IMR-90 (cell line): ENCODE measurements at regions not wholly inside any gene's neighbourhood (a gene's known extent, or its start where the extent isn't known, plus 50 kb on each side); places are given as distances from the start of the nearest gene placed in this dataset.

Experiments
- ATAC-seq: fragments of 200-7000 bp; cut with Tn5 transposase; 2 replicates; pipeline ENCODE4 v1.9.1; 2020; ENCODE audit warnings: low read depth, mild to moderate bottlenecking, moderate library complexity
- BruUV-seq: library from RNA; stranded (reverse); fragments of 400-500 nt; replicated peaks from 2 replicates; lab custom pipeline; 2021; lab: Mats Ljungman, UMichigan
- CTCF ChIA-PET: fragments of 300-600 bp; formaldehyde crosslinking; extraction: SDS; loops from one replicate; lab custom pipeline; 2021; ENCODE audit warnings: antibody characterized with exemption; lab: Yijun Ruan, JAX
- POLR2A ChIA-PET: fragments of 300-600 bp; sonication (Branson Sonifier 250); formaldehyde crosslinking; loops from one replicate; lab custom pipeline; 2022; ENCODE audit warnings: antibody characterized with exemption; ENCODE audit not compliant: unreplicated experiment; lab: Charles Lee
- DNase-seq: peaks from one replicate; pipeline ENCODE4 v3.0.0; 2013
- H2AFZ ChIP-seq: replicated peaks from 2 replicates; pipeline ENCODE3; 2013; ENCODE audit warnings: low read length, mild to moderate bottlenecking; ENCODE audit not compliant: poor library complexity
- H2AK5ac ChIP-seq: 2 replicates; pipeline ENCODE4 v1.6.1; 2013; ENCODE audit warnings: low read depth, low read length, inconsistent platforms
- H2AK9ac ChIP-seq: replicated peaks from 2 replicates; pipeline ENCODE3; 2013; ENCODE audit warnings: mild to moderate bottlenecking, low read depth, low read length, moderate library complexity; ENCODE audit not compliant: poor library complexity
- H2BK120ac ChIP-seq: 2 replicates; pipeline ENCODE4 v1.6.1; 2013; ENCODE audit warnings: low read depth, low read length, inconsistent platforms
- H2BK15ac ChIP-seq: 3 replicates; pipeline ENCODE4 v1.6.1; 2013; ENCODE audit warnings: low read depth, low read length, inconsistent platforms
- H2BK20ac ChIP-seq: 2 replicates; pipeline ENCODE4 v1.6.1; 2013; ENCODE audit warnings: low read depth, mild to moderate bottlenecking, inconsistent platforms, low read length, moderate library complexity
- H2BK5ac ChIP-seq: 2 replicates; pipeline ENCODE4 v1.6.1; 2013; ENCODE audit warnings: mild to moderate bottlenecking, low read depth, low read length, inconsistent platforms; ENCODE audit not compliant: poor library complexity, severe bottlenecking
- H3K14ac ChIP-seq: replicated peaks from 2 replicates; pipeline ENCODE4 v1.6.1; 2013; ENCODE audit warnings: low read depth, low read length, inconsistent platforms
- H3K18ac ChIP-seq: 2 replicates; pipeline ENCODE4 v1.6.1; 2013; ENCODE audit warnings: low read depth, low read length, control low read depth
- H3K23ac ChIP-seq: 2 replicates; pipeline ENCODE4 v1.6.1; 2013; ENCODE audit warnings: low read depth, low read length, inconsistent platforms
- H3K27ac ChIP-seq: 2 replicates; pipeline ENCODE4 v1.5.1; 2013; ENCODE audit warnings: mild to moderate bottlenecking, control low read depth, low read length; ENCODE audit not compliant: insufficient read depth
- H3K27me3 ChIP-seq: 2 replicates; pipeline ENCODE4 v1.6.1; 2013; ENCODE audit warnings: low read length; ENCODE audit not compliant: control insufficient read depth, insufficient read depth
- H3K36me3 ChIP-seq: 2 replicates; pipeline ENCODE4 v1.6.1; 2013; ENCODE audit warnings: low read length, mixed read lengths; ENCODE audit not compliant: control insufficient read depth, insufficient read depth
- H3K4ac ChIP-seq: 2 replicates; pipeline ENCODE4 v1.6.1; 2013; ENCODE audit warnings: low read depth, low read length, inconsistent platforms
- H3K4me1 ChIP-seq: 2 replicates; pipeline ENCODE4 v1.6.1; 2013; ENCODE audit warnings: low read length, mixed read lengths; ENCODE audit not compliant: control insufficient read depth, insufficient read depth
- H3K4me2 ChIP-seq: 2 replicates; pipeline ENCODE4 v1.6.1; 2013; ENCODE audit warnings: low read depth, mild to moderate bottlenecking, control low read depth, low read length, moderate library complexity
- H3K4me3 ChIP-seq: 2 replicates; pipeline ENCODE4 v1.5.1; 2013; ENCODE audit warnings: low read depth, mild to moderate bottlenecking, control low read depth, low read length, moderate library complexity; ENCODE audit not compliant: insufficient read depth
- H3K56ac ChIP-seq: 2 replicates; pipeline ENCODE4 v1.6.1; 2013; ENCODE audit warnings: low read length, inconsistent platforms; ENCODE audit not compliant: insufficient read depth; ENCODE audit errors: extremely low read depth
- H3K79me1 ChIP-seq, 2 experiments: 2 replicates each; pipeline ENCODE4 v1.6.1; 2013; ENCODE audit warnings: low read length in 2 of 2, inconsistent platforms in 1 of 2, low read depth in 1 of 2
- H3K9ac ChIP-seq: 2 replicates; pipeline ENCODE4 v1.6.1; 2013; ENCODE audit warnings: low read depth, low read length, control low read depth
- H3K9me1 ChIP-seq: 2 replicates; pipeline ENCODE4 v1.6.1; 2013; ENCODE audit warnings: low read length, inconsistent platforms; ENCODE audit not compliant: insufficient read depth
- H3K9me3 ChIP-seq: 2 replicates; pipeline ENCODE4 v1.6.1; 2013; ENCODE audit warnings: low read length; ENCODE audit not compliant: control insufficient read depth, insufficient read depth
- H4K20me1 ChIP-seq: 2 replicates; pipeline ENCODE4 v1.6.1; 2013; ENCODE audit warnings: low read length, inconsistent platforms; ENCODE audit not compliant: insufficient read depth
- H4K5ac ChIP-seq: 2 replicates; pipeline ENCODE4 v1.6.1; 2013; ENCODE audit warnings: mild to moderate bottlenecking, low read depth, low read length, control low read depth
- H4K8ac ChIP-seq, 2 experiments: 2 replicates each; pipeline ENCODE4 v1.6.1; 2013; ENCODE audit warnings: low read depth in 2 of 2, low read length in 2 of 2, control low read depth in 1 of 2, inconsistent platforms in 1 of 2
- H4K91ac ChIP-seq: 2 replicates; pipeline ENCODE4 v1.6.1; 2013; ENCODE audit warnings: low read depth, low read length, inconsistent platforms; ENCODE audit not compliant: insufficient read depth
- BHLHE40 ChIP-seq: fragments of 150-350 bp; IDR thresholded peaks from 2 replicates; pipeline ENCODE4 v1.6.1; 2016; ENCODE audit warnings: mild to moderate bottlenecking, low read depth, low read length
- CEBPB ChIP-seq: IDR thresholded peaks from 2 replicates; pipeline ENCODE4 v1.6.1; 2012; ENCODE audit warnings: low read depth, low read length, improper control_type of control experiment
- CHD1 ChIP-seq: IDR thresholded peaks from 2 replicates; pipeline ENCODE4 v1.6.1; 2012; ENCODE audit warnings: low read depth, low read length, improper control_type of control experiment
- CTCF ChIP-seq: conservative IDR thresholded peaks from 2 replicates; pipeline ENCODE4 v1.5.1; 2012; ENCODE audit warnings: mild to moderate bottlenecking, low read depth, low read length, improper control_type of control experiment
- MAFK ChIP-seq: IDR thresholded peaks from 2 replicates; pipeline ENCODE4 v1.6.1; 2012; ENCODE audit warnings: low read depth, low read length, improper control_type of control experiment
- MAZ ChIP-seq: IDR thresholded peaks from 2 replicates; pipeline ENCODE4 v1.6.1; 2012; ENCODE audit warnings: low read depth, mild to moderate bottlenecking, low read length, improper control_type of control experiment, moderate library complexity, borderline replicate concordance
- MXI1 ChIP-seq: IDR thresholded peaks from 2 replicates; pipeline ENCODE4 v1.6.1; 2012; ENCODE audit warnings: low read depth, mild to moderate bottlenecking, low read length, moderate library complexity, borderline replicate concordance
- NFE2L2 ChIP-seq: fragments of 150-350 bp; IDR thresholded peaks from 2 replicates; pipeline ENCODE4 v1.6.1; 2016; ENCODE audit warnings: low read depth, mild to moderate bottlenecking, low read length
- POLR2A ChIP-seq: IDR thresholded peaks from 2 replicates; pipeline ENCODE4 v1.6.1; 2012; ENCODE audit warnings: mild to moderate bottlenecking, low read depth, low read length
- RAD21 ChIP-seq: IDR thresholded peaks from 2 replicates; pipeline ENCODE4 v1.6.1; 2012; ENCODE audit warnings: low read length, improper control_type of control experiment
- RCOR1 ChIP-seq: IDR thresholded peaks from 2 replicates; pipeline ENCODE4 v1.6.1; 2012; ENCODE audit warnings: mild to moderate bottlenecking, low read length, improper control_type of control experiment; ENCODE audit not compliant: insufficient replicate concordance
- RFX5 ChIP-seq: IDR thresholded peaks from 2 replicates; pipeline ENCODE4 v1.8.0; 2012; ENCODE audit warnings: low read depth, mild to moderate bottlenecking, low read length, moderate library complexity
- SMC3 ChIP-seq: fragments of 150-350 bp; IDR thresholded peaks from 2 replicates; pipeline ENCODE4 v1.6.1; 2016; ENCODE audit warnings: low read depth, mild to moderate bottlenecking, antibody characterized with exemption, low read length, moderate library complexity
- USF2 ChIP-seq: fragments of 150-350 bp; IDR thresholded peaks from 2 replicates; pipeline ENCODE4 v1.6.1; 2017; ENCODE audit warnings: mild to moderate bottlenecking, antibody characterized with exemption, low read length, low read depth
- WGBS, 2 experiments: methylation state at CpG; one replicate each; pipeline versions ENCODE4 v1.1.5 to v1.1.7; 2013; ENCODE audit warnings: missing lambda C conversion rate in 2 of 2; ENCODE audit not compliant: insufficient read length in 1 of 2; ENCODE audit errors: extremely low coverage in 2 of 2; 5-methylcytosine and 5-hydroxymethylcytosine counted together
- dilution Hi-C: fragments of 300-500 bp; cut with HindIII; formaldehyde crosslinking; loops from one replicate; pipeline ENCODE4 v1.14.3; 2018; ENCODE audit warnings: low sequenced_read_pairs; ENCODE audit not compliant: unreplicated experiment
- in situ Hi-C: fragments of 300-500 bp; cut with MboI; formaldehyde crosslinking; loops from 3 replicates; pipeline ENCODE4 v1.14.3; 2019; ENCODE audit warnings: low sequenced_read_pairs, inconsistent platforms, mixed read lengths
- intact Hi-C: fragments of 100-400 bp; cut with micrococcal nuclease; formaldehyde crosslinking; loops from 2 replicates; pipeline ENCODE4 v1.10.0; 2022
- TF ChIP-seq, protein P1 (sequence below): fragments of 150-350 bp; IDR thresholded peaks from 2 replicates; pipeline ENCODE4 v1.6.1; 2016; ENCODE audit warnings: low read depth, mild to moderate bottlenecking, low read length, moderate library complexity, borderline replicate concordance

DNA sequence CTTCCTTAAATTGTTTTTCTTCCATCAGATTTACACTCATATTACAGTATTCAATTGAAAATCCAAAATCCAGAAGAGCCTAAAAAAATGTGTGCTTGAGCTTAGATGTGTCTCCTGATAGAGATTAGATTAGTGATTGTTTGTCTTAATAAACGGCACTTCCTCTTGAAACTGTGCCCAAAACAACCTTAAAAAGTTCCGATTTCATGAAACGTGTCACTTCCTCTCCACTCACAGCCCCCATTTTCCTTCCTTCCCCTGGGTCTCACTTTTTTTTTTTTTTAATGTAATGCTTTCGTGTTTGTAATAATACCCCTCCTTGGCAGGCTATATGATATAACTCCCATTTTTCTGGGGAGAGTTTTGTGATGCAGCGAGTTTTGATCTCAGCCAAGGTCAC, 114.8 kb upstream of the ADO start:
- H4K91ac ChIP-seq = no peak overlapping the region
- no peak overlapping the region for H3K4me3 ChIP-seq
- ChIA-PET CTCF (no interaction called here), POLR2A (no interaction called here)
- BruUV-seq = no TSS peak
- TF ChIP-seq MXI1 (no peak), BHLHE40 (no peak), RFX5 (no peak), RAD21 (no peak), CTCF (no peak), NFE2L2 (no peak), POLR2A (no peak), RCOR1 (no peak), MAZ (no peak), SMC3 (no peak), MAFK (no peak), CEBPB (no peak), USF2 (no peak), CHD1 (no peak)
- TF ChIP-seq, protein P1, sequence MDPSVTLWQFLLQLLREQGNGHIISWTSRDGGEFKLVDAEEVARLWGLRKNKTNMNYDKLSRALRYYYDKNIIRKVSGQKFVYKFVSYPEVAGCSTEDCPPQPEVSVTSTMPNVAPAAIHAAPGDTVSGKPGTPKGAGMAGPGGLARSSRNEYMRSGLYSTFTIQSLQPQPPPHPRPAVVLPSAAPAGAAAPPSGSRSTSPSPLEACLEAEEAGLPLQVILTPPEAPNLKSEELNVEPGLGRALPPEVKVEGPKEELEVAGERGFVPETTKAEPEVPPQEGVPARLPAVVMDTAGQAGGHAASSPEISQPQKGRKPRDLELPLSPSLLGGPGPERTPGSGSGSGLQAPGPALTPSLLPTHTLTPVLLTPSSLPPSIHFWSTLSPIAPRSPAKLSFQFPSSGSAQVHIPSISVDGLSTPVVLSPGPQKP = no peak
- H3K4me2 ChIP-seq = no peak overlapping the region
- H3K36me3 ChIP-seq = no peaks in the 10 kb centered on the region
- dilution Hi-C loops (no loop called here), in situ Hi-C loops (no loop called here), intact Hi-C loops (no loop called here)
- no peak overlapping the region for H4K5ac ChIP-seq
- H2BK15ac ChIP-seq = no peak overlapping the region
- no peak overlapping the region for H2BK5ac ChIP-seq
- no peak for DNase-seq
- H4K20me1 ChIP-seq = no peaks in the 10 kb centered on the region
- H3K79me1 ChIP-seq = no peaks in the 10 kb centered on the region
- no peak overlapping the region for H2BK20ac ChIP-seq
- no peak overlapping the region for H2AK5ac ChIP-seq
- no peak overlapping the region for H3K18ac ChIP-seq
- no peak for ATAC-seq
- H3K14ac ChIP-seq = no peak overlapping the region
- peaks cover 6% of the 10 kb centered on the region for H3K27me3 ChIP-seq
- H3K27ac ChIP-seq = no peak overlapping the region
- WGBS, 2 experiments = no CpG with 5 or more reads among the region's 5 CpGs
- H2AFZ ChIP-seq = no peak overlapping the region
- no peak overlapping the region for H2AK9ac ChIP-seq
- no peak overlapping the region for H3K4ac ChIP-seq
- H3K9ac ChIP-seq = no peak overlapping the region
- H2BK120ac ChIP-seq = no peak overlapping the region
- H4K8ac ChIP-seq = no peak overlapping the region
- H3K9me3 ChIP-seq = no peaks in the 10 kb centered on the region; the same call in 1 of the 2 replicates
- H3K4me1 ChIP-seq = no peaks in the 10 kb centered on the region
- no peaks in the 10 kb centered on the region for H3K9me1 ChIP-seq
- H3K56ac ChIP-seq = no peak overlapping the region
- H3K23ac ChIP-seq = no peak overlapping the region
